DOHH2 (cell line): ENCODE measurements at regions not wholly inside any gene's neighbourhood (a gene's known extent, or its start where the extent isn't known, plus 50 kb on each side); places are given as distances from the start of the nearest gene placed in this dataset.

Source experiments
- H3F3A ChIP-seq: fragments of 200-600 bp; sonication (generic), shearing (Covaris generic); 2 replicates; pipeline ENCODE4 v1.6.0; 2016; ENCODE audit warnings: antibody characterized with exemption, mild to moderate bottlenecking; ENCODE audit not compliant: control insufficient read depth, insufficient read depth
- H3K27ac ChIP-seq: fragments of 200-600 bp; sonication (generic); 2 replicates; pipeline ENCODE4 v1.5.1; 2014; ENCODE audit warnings: low read depth, mild to moderate bottlenecking, low read length, moderate library complexity
- H3K27me3 ChIP-seq: fragments of 200-600 bp; sonication (generic); 2 replicates; pipeline ENCODE4 v1.6.1; 2014; ENCODE audit warnings: mild to moderate bottlenecking, low read length, mixed read lengths; ENCODE audit not compliant: control insufficient read depth
- H3K36me3 ChIP-seq: fragments of 200-600 bp; sonication (generic); 2 replicates; pipeline ENCODE4 v1.6.1; 2014; ENCODE audit warnings: mild to moderate bottlenecking, low read length, moderate library complexity, mixed read lengths; ENCODE audit not compliant: control insufficient read depth
- H3K4me1 ChIP-seq: fragments of 200-600 bp; sonication (generic); 2 replicates; pipeline ENCODE4 v1.6.1; 2014; ENCODE audit warnings: mild to moderate bottlenecking, low read length, mixed read lengths; ENCODE audit not compliant: control insufficient read depth
- H3K4me2 ChIP-seq: fragments of 200-600 bp; sonication (generic); 2 replicates; pipeline ENCODE4 v1.6.0; 2014; ENCODE audit warnings: mild to moderate bottlenecking, low read length, moderate library complexity
- H3K4me3 ChIP-seq: fragments of 200-600 bp; sonication (generic); 2 replicates; pipeline ENCODE4 v1.5.1; 2014; ENCODE audit warnings: mild to moderate bottlenecking, low read length, mixed read lengths
- H3K79me2 ChIP-seq: fragments of 200-600 bp; sonication (generic); 2 replicates; pipeline ENCODE4 v1.6.1; 2014; ENCODE audit warnings: mild to moderate bottlenecking, low read length, mixed read lengths; ENCODE audit not compliant: control insufficient read depth
- H3K9me2 ChIP-seq: fragments of 200-600 bp; sonication (generic); replicated peaks from 2 replicates; pipeline ENCODE4 v1.6.1; 2014; ENCODE audit warnings: mild to moderate bottlenecking, low read length, mixed read lengths; ENCODE audit not compliant: control insufficient read depth
- H3K9me3 ChIP-seq: fragments of 200-600 bp; sonication (generic); 2 replicates; pipeline ENCODE4 v1.6.1; 2014; ENCODE audit warnings: antibody characterized with exemption, low read length, mixed read lengths; ENCODE audit not compliant: control insufficient read depth, insufficient read depth
- H4K20me1 ChIP-seq: fragments of 200-600 bp; sonication (generic); 2 replicates; pipeline ENCODE4 v1.6.0; 2014; ENCODE audit warnings: low read depth, mild to moderate bottlenecking, antibody characterized with exemption, low read length, moderate library complexity; ENCODE audit not compliant: control insufficient read depth, insufficient read depth
- EZH2phosphoT487 ChIP-seq: fragments of 200-600 bp; sonication (generic); IDR thresholded peaks from 2 replicates; pipeline ENCODE4 v1.6.1; 2017; ENCODE audit warnings: borderline replicate concordance, mild to moderate bottlenecking, antibody characterized with exemption, low read length, moderate library complexity, mixed read lengths
- TF ChIP-seq, protein P1 (sequence below): fragments of 200-600 bp; sonication (generic); IDR thresholded peaks from one replicate; pipeline ENCODE4 v1.5.1; 2014; ENCODE audit warnings: antibody characterized with exemption, mild to moderate bottlenecking, low read depth, low read length; ENCODE audit not compliant: poor library complexity, severe bottlenecking

DNA sequence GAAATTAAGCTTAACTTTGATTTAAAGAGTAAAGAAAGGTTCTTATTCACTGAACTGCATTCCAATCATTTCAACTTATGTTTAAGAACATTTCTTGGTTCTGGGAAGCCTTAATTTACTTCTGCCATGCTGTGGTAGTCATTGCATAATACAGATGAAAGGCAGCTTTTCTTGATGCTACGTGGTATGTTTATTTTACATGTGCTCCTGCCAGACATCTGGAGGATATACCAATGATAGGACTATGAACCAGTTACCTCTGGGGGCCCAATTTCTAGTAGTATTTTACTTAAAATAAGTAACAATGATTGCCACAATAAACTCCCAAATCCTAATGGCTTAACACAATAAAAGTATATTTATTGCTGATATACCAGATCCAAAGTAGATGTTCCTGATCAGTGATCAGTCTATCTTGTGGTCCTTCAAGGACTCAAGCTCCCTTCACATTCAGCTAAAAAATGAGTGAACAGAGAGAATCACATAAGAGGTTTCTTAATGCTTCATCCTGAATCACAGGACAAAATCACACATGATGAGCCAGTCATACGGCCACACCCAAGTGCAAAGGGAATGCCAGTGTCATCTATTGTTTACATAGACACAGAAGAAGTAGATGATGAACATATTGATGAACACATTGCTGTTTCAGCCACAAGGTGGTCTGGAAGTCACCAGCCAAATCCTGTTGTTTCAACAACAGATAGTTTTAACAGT, 56.5 kb upstream of the CCN2 start:
- H3K4me3 ChIP-seq = no peak overlapping the region
- H3F3A ChIP-seq = no peaks in the 10 kb centered on the region
- no peak overlapping the region for H3K4me2 ChIP-seq
- no peak overlapping the region for H3K27ac ChIP-seq
- no peaks in the 10 kb centered on the region for H3K27me3 ChIP-seq
- H3K9me3 ChIP-seq = peaks cover 8% of the 10 kb centered on the region; the same call in 1 of the 2 replicates
- H3K9me2 ChIP-seq = no peaks in the 10 kb centered on the region
- TF ChIP-seq, protein P1, sequence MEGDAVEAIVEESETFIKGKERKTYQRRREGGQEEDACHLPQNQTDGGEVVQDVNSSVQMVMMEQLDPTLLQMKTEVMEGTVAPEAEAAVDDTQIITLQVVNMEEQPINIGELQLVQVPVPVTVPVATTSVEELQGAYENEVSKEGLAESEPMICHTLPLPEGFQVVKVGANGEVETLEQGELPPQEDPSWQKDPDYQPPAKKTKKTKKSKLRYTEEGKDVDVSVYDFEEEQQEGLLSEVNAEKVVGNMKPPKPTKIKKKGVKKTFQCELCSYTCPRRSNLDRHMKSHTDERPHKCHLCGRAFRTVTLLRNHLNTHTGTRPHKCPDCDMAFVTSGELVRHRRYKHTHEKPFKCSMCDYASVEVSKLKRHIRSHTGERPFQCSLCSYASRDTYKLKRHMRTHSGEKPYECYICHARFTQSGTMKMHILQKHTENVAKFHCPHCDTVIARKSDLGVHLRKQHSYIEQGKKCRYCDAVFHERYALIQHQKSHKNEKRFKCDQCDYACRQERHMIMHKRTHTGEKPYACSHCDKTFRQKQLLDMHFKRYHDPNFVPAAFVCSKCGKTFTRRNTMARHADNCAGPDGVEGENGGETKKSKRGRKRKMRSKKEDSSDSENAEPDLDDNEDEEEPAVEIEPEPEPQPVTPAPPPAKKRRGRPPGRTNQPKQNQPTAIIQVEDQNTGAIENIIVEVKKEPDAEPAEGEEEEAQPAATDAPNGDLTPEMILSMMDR = no peak
- no peak for TF ChIP-seq EZH2phosphoT487
- H3K36me3 ChIP-seq = no peaks in the 10 kb centered on the region
- H3K4me1 ChIP-seq = peaks cover 12% of the 10 kb centered on the region
- H4K20me1 ChIP-seq = no peaks in the 10 kb centered on the region
- no peaks in the 10 kb centered on the region for H3K79me2 ChIP-seq

DNA sequence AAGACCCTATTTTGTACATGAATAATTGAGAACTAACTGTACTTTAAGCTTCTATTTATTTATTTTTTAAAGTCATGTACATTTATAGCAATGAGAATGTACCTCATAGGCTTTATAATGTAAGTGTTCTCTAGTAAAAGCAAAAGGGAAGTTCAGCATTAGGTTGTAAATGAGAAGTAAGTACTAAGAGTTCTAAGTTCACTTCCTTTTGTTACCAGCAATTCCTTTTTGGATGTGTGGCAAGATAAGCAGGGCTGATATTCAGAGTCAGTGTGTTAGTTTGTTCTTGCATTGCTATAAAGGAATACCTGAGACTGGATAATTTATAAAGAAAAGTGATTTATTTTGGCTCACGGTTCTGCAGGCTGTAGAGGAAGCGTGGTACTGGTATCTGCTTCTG, 54.0 kb upstream of the CCN2 start:
- Histone ChIP-seq H3K4me2 (no peak overlapping the region), H3K79me2 (no peaks in the 10 kb centered on the region), H3K4me3 (no peak overlapping the region), H3K4me1 (peaks cover 13% of the 10 kb centered on the region), H3K27ac (no peak overlapping the region), H3F3A (no peaks in the 10 kb centered on the region), H3K9me3 (peaks cover 8% of the 10 kb centered on the region; the same call in 1 of the 2 replicates), H3K9me2 (no peaks in the 10 kb centered on the region), H3K36me3 (no peaks in the 10 kb centered on the region), H4K20me1 (no peaks in the 10 kb centered on the region), H3K27me3 (no peaks in the 10 kb centered on the region)
- no peak for TF ChIP-seq EZH2phosphoT487
- TF ChIP-seq, protein P1 = no peak

DNA sequence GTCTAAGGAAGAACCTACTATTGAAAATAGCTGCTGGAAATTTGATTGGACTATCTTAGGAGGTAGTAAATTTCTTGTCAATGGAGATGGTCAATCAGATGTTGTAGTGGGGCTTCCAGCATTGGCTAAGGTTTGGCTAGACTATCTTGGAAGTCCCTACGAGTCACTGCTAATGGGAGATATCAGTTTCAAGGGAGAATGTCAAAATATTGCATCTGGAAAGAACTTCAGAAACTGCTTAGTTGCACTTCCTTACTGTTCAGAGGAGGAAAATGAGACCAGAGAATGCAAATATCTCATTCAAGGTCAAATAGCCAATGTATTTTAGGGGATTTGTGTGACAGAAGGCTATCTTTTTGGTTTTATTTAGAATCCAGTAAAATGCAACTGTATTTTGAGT, 53.5 kb upstream of the CCN2 start:
- Histone ChIP-seq H3K9me2 (no peaks in the 10 kb centered on the region), H4K20me1 (no peaks in the 10 kb centered on the region), H3F3A (no peaks in the 10 kb centered on the region), H3K27me3 (no peaks in the 10 kb centered on the region), H3K36me3 (no peaks in the 10 kb centered on the region), H3K4me2 (no peak overlapping the region), H3K4me1 (peaks cover 18% of the 10 kb centered on the region), H3K79me2 (no peaks in the 10 kb centered on the region), H3K4me3 (no peak overlapping the region), H3K9me3 (peaks cover 8% of the 10 kb centered on the region; the same call in 1 of the 2 replicates), H3K27ac (no peak overlapping the region)
- TF ChIP-seq, protein P1 = no peak
- TF ChIP-seq EZH2phosphoT487 = no peak
